Coronary artery (tissue), 2 donors: ENCODE measurements at regions not wholly inside any gene's neighbourhood (a gene's known extent, or its start where the extent isn't known, plus 50 kb on each side); places are given as distances from the start of the nearest gene placed in this dataset.
"Not testable (repeated sequence)": the region's sequence is repeated elsewhere in the genome, so short reads cannot be mapped to it uniquely, and the experiment has no call there.

Source experiments
- DNase-seq: peaks from one replicate; pipeline ENCODE4 v3.0.0-alpha.2; 2017; ENCODE audit warnings: low spot score
- H3K27ac ChIP-seq, 2 donors: fragments of 200-600 bp; sonication (generic); one replicate each; pipeline ENCODE4 v1.5.1; 2016 to 2019
- H3K4me3 ChIP-seq: fragments of 200-600 bp; sonication (generic); 2 replicates; pipeline ENCODE4 v1.5.1; 2016; ENCODE audit warnings: mild to moderate bottlenecking, moderate library complexity
- CTCF ChIP-seq: fragments of 200-600 bp; sonication (generic); IDR thresholded peaks from one replicate; pipeline ENCODE4 v1.5.1; 2019; ENCODE audit warnings: antibody characterized with exemption

- no peak for TF ChIP-seq CTCF
- no peak overlapping the region for H3K27ac ChIP-seq
Measured at GRCh38 chr12:19760611-19761010, 321.3 kb downstream of the AEBP2 start.

GRCh38 chr12:19761463-19761862 is 322.2 kb downstream of the AEBP2 start:
- no peak for TF ChIP-seq CTCF
- no peak overlapping the region for H3K27ac ChIP-seq
- H3K4me3 ChIP-seq, result no peak overlapping the region
- DNase-seq, result no peak

More at GRCh38 chr12:19760611-19761010, 321.3 kb downstream of the AEBP2 start:
- H3K4me3 ChIP-seq, result no peak overlapping the region
- no peak for DNase-seq

- no peak overlapping the region for H3K27ac ChIP-seq
Measured at GRCh38 chr12:19763488-19763887, 324.2 kb downstream of the AEBP2 start.

GRCh38 chr12:19764408-19764807 is 325.1 kb downstream of the AEBP2 start:
- Histone ChIP-seq H3K27ac (no peak overlapping the region), H3K4me3 (no peak overlapping the region)
- DNase-seq, result no peak
- TF ChIP-seq CTCF, result no peak

More at GRCh38 chr12:19763488-19763887, 324.2 kb downstream of the AEBP2 start:
- H3K4me3 ChIP-seq, result no peak overlapping the region
- no peak for TF ChIP-seq CTCF
- DNase-seq, result no peak

- H3K4me3 ChIP-seq, result no peak overlapping the region
- TF ChIP-seq CTCF, result no peak
- no peak for DNase-seq
- H3K27ac ChIP-seq, result peak overlapping the region; percentile 32 to 72
Measured at GRCh38 chr12:19771858-19772257, 332.6 kb downstream of the AEBP2 start.

GRCh38 chr12:19772776-19773175 is 333.5 kb downstream of the AEBP2 start:
- Histone ChIP-seq H3K27ac (peak overlapping the region; percentile 36 to 48), H3K4me3 (no peak overlapping the region)
- no peak for DNase-seq
- no peak for TF ChIP-seq CTCF

GRCh38 chr12:19775241-19775640 is 335.9 kb downstream of the AEBP2 start:
- peak overlapping the region in 1 of 2 donors; percentile 65 for H3K27ac ChIP-seq
- no peak for DNase-seq
- peak overlapping the region; percentile 53 for H3K4me3 ChIP-seq
- no peak for TF ChIP-seq CTCF

- not testable (repeated sequence) for DNase-seq
- H3K27ac ChIP-seq, result peak overlapping the region in 1 of 2 donors; percentile 15
- H3K4me3 ChIP-seq, result peak overlapping the region; percentile 43
Measured at GRCh38 chr12:19775976-19776375, 336.7 kb downstream of the AEBP2 start.
